Middle frontal gyrus (tissue), 1 donor: ENCODE measurements at regions not wholly inside any gene's neighbourhood (a gene's known extent, or its start where the extent isn't known, plus 50 kb on each side); places are given as distances from the start of the nearest gene placed in this dataset.
"Not testable (repeated sequence)": the region's sequence is repeated elsewhere in the genome, so short reads cannot be mapped to it uniquely, and the experiment has no call there.

Experiments used
- DNase-seq: peaks from one replicate; pipeline ENCODE4 v3.0.0-alpha.2; 2015; ENCODE audit warnings: low spot score; ENCODE audit errors: extremely low spot score

DNA sequence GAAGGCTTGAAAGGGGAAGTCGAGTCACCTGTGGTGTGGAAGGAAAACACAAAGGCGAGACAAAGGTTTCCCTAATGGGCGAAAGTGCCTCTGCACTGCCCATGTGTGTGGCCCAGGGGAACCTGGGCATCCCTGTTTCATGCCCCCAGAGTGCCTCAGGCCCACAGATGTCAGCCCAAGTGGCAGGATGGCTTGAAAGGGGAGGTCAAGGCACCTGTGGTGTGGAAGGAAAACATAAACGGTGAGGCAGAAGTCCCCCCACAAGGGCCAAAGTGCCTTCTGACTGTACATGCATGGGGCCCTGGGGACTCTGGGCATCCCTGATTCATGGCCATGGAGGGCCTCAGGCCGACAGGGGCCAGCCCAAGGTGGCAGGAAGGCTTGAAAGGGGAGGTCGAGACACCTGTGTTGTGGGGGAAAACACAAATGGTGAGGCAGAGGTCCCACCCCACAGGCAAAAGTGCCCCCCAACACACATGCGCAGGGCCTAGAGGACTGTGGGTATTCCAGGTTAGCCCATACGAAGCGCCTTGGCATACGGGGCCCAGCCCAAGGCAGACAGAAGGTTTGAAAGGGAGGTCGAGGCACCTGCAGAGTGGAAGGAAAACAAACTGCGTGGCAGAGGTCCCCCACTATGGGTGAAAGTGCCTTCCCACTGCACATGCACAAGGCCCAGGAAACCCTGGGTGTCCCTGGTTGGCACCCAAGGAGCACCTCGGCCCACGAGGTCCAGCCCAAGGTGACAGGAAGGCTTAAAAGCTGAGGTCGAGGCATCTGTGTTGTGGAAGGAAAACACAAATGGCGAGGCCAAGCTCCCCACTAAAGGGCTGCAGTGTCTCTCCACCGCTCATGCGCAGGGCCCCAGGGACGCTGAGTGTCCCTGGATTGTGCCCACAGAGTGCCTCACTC is 382.3 kb downstream of the ALG10 start:
- DNase-seq: no peak

DNA sequence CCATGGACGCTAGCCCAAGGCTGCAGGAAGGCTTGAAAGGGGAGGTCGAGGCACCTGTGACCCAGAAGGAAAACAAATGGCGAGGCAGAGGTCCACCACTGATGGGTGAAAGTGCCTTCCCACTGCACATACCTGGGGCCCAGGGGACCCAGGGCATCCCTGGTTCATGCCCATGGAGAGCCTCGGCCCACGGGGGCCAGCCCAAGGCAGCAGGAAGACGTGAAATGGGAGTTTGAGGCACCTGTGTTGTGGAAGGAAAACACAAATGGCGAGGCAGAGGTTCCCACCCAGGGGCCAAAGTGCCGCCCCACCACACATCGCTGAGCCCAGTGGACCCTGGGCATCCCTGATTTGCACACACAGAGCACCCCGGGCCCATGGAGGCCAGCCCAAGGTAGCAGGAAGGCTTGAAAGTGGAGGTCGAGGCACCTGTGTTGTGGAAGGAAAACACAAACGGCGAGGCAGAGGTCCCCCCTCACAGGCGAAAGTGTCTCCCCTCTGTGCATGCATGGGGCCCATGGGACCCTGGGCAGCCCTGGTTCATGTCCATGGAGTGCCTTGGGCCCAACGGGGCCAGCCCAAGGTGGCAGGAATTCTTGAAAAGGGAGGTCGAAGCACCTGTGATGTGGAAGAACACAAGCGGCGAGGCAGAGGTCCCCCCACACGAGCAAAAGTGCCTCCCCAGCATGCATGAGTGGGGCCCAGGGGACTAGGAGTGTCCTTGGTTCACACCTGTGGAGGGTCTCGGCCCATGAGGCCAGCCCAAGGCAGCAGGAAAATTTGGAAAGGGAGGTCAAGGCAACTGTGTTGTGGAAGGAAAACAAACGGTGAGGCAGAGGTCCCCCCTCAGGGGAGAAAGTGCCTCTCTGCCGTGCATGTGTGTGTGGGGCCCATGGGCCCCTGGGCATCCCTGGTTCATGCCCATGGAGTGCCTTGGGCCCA is 383.3 kb downstream of the ALG10 start:
- no peak for DNase-seq

DNA sequence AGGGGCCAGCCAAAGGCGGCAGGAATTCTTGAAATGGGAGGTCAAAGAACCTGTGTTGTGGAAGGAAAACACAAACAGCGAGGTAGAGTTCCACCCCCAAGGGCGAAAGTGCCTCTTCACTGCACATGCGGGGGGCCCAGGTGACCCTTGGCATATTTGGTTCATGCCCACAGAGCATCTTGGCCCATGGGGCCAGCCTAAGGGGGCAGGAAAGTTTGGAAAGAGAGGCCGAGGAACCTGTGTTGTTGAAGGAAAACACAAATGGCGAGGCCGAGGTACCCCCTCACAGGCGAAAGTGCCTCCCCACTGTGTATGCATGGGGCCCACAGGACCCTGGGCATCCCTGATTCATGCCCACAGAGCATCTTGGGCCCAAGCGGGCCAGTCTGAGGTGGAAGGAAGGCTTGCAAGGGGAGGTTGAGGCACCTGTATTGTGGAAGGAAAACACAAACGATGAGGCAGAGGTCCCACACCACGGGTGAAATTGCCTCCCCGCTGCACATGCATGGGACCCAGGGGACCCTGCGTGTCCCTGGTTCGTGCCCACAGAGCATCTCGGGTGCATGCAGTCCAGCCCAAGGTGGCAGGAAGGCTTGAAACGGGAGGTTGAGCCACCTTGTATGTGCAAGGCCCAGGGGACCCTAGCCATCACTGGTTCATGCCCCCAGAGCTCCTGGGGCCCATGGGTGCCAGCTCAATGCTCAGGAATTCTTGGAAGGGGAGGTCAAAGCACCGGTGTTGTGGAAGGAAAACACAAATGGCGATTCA is 384.1 kb downstream of the ALG10 start:
- no peak for DNase-seq

DNA sequence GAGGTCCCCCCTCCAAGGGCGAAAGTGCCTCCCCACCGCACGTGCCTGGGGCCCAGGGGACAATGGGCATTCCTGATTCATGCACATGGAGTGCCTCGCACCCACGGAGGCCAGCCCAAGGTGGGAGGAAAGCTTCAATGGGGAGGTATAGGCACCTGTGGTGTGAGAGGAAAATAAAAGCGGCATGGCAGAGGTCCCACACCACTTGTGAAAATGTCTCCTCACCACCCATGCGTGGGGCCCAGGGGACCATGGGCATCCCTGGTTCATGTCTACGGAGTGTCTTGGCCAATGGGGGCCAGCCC is 384.7 kb downstream of the ALG10 start:
- DNase-seq: no peak

DNA sequence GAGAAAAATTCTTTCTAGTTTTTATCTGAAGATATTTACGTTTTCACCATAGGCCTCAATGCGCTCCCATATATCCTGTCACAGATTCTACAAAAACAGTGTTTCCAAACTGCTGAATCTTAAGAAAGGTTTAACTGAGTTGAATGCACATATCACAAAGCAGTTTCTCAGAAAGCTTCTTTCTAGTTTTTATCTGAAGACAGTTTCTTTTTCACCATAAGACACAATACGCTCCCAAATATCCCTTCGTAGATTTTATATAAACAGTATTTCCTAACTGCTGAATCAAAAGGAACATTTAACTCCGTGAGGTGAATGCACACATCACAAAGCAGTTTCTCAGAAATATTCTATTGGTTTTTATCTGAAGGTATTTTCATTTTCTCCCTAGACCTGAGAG is 385.5 kb downstream of the ALG10 start:
- DNase-seq: no peak

DNA sequence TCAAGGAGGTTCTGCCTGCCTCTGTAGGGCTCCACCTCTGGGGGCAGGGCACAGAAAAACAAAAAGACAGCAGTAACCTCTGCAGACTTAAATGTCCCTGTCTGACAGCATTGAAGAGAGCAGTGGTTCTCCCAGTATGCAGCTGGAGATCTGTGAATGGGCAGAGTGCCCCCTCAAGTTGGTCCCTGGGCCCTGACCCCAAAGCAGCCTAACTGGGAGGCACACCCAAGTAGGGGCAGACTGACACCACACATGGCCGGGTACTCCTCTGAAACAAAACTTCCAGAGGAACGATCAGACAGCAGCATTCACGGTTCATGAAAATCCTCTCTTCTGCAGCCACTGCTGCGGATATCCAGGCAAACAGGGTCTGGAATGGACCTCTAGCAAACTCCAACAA is 409.2 kb downstream of the ALG10 start:
- not testable (repeated sequence) for DNase-seq
